Right lobe of liver (tissue), 4 donors: ENCODE measurements at regions not wholly inside any gene's neighbourhood (a gene's known extent, or its start where the extent isn't known, plus 50 kb on each side); places are given as distances from the start of the nearest gene placed in this dataset.

Source experiments
- POLR2A ChIP-seq: fragments of 450-650 bp; IDR thresholded peaks from one replicate; pipeline ENCODE4 v1.6.1; 2017; ENCODE audit warnings: antibody characterized with exemption, mild to moderate bottlenecking
- TF ChIP-seq, protein P1 (sequence below), 4 donors: fragments of 200-600 bp in 3 of 4; fragments of 450-650 bp in 1 of 4; IDR thresholded peaks; one replicate each; pipeline versions ENCODE4 v1.5.1 to v1.8.0; 2016 to 2022; ENCODE audit warnings: antibody characterized with exemption in 4 of 4, mild to moderate bottlenecking in 2 of 4
- donor health status: DM: no; HTN: no; CAD: no.
- donor health status: DM: no; HTN: no; CAD: no.
- donor health status: DM: no; HTN: yes; CAD: no.

DNA sequence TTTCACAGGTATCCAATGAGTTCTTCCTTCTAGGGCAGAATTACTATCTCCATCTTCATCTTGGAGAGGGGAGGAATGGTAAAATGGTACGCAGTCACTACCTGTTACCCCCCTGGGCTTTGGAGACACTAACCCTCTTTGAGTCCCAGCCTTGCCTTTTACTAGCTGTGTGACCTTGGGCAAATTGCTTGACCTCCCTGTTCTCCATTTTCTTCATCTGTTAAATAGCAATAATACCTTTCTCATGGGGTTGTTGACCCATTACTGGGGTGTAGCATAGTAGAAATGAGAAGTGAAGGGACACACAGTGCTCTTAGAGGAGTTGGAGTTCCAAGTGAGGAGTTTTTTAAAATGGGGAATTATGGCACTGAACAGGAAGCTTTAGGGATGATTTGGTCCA is 324.7 kb downstream of the FOXL1 start:
- no peak for TF ChIP-seq POLR2A
- TF ChIP-seq, protein P1, sequence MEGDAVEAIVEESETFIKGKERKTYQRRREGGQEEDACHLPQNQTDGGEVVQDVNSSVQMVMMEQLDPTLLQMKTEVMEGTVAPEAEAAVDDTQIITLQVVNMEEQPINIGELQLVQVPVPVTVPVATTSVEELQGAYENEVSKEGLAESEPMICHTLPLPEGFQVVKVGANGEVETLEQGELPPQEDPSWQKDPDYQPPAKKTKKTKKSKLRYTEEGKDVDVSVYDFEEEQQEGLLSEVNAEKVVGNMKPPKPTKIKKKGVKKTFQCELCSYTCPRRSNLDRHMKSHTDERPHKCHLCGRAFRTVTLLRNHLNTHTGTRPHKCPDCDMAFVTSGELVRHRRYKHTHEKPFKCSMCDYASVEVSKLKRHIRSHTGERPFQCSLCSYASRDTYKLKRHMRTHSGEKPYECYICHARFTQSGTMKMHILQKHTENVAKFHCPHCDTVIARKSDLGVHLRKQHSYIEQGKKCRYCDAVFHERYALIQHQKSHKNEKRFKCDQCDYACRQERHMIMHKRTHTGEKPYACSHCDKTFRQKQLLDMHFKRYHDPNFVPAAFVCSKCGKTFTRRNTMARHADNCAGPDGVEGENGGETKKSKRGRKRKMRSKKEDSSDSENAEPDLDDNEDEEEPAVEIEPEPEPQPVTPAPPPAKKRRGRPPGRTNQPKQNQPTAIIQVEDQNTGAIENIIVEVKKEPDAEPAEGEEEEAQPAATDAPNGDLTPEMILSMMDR (IDR thresholded peaks at IDR 0.05) = no peak
